ENCODE measurements at regions not wholly inside any gene's neighbourhood (a gene's known extent, or its start where the extent isn't known, plus 50 kb on each side); places are given as distances from the start of the nearest gene placed in this dataset.

GRCh38 chr11:121741351-121741760 is 288.6 kb upstream of the SORL1-AS1 start:
- TF ChIP-seq EZH2 (IDR thresholded peaks at IDR 0.05; ENCODE audit: insufficient read depth, poor library complexity, severe bottlenecking) (no peak), EZH2phosphoT487 (IDR thresholded peaks at IDR 0.05; ENCODE audit: insufficient read depth, low read depth) (no peak)

Data from GM23248 (cell line).